GM23338 (cell line): ENCODE measurements at regions not wholly inside any gene's neighbourhood (a gene's known extent, or its start where the extent isn't known, plus 50 kb on each side); places are given as distances from the start of the nearest gene placed in this dataset.

Experiments used
- ATAC-seq: fragments of 200-7000 bp; cut with Tn5 transposase; 3 replicates; pipeline ENCODE4 v1.9.1; 2020
- DNase-seq: peaks from one replicate; pipeline ENCODE4 v3.0.0-alpha.2; 2015; ENCODE audit warnings: low spot score
- H2AFZ ChIP-seq: fragments of 200-600 bp; sonication (generic); 2 replicates; pipeline ENCODE4 v1.8.0; 2016; ENCODE audit warnings: antibody characterized with exemption, mild to moderate bottlenecking, moderate library complexity
- H3F3A ChIP-seq: fragments of 200-600 bp; sonication (generic); replicated peaks from 2 replicates; pipeline ENCODE4 v1.8.0; 2017; ENCODE audit warnings: antibody characterized with exemption, mixed run types, low read depth
- H3K27ac ChIP-seq: fragments of 200-600 bp; sonication (generic); 2 replicates; pipeline ENCODE4 v1.6.1; 2016; ENCODE audit warnings: low read depth
- H3K27me3 ChIP-seq: fragments of 200-600 bp; sonication (generic); 2 replicates; pipeline ENCODE4 v1.8.0; 2016; ENCODE audit warnings: mild to moderate bottlenecking, mixed run types, moderate library complexity; ENCODE audit not compliant: insufficient read depth
- H3K36me3 ChIP-seq: fragments of 200-600 bp; sonication (generic); 2 replicates; pipeline ENCODE4 v1.8.0; 2016; ENCODE audit warnings: mild to moderate bottlenecking; ENCODE audit not compliant: insufficient read depth
- H3K4me1 ChIP-seq: fragments of 200-600 bp; sonication (generic); 2 replicates; pipeline ENCODE4 v1.8.0; 2016; ENCODE audit warnings: mild to moderate bottlenecking, moderate library complexity; ENCODE audit not compliant: insufficient read depth
- H3K4me2 ChIP-seq: fragments of 200-600 bp; sonication (generic); 2 replicates; pipeline ENCODE4 v1.7.1; 2017; ENCODE audit warnings: mixed run types
- H3K4me3 ChIP-seq: fragments of 200-600 bp; sonication (generic); 2 replicates; pipeline ENCODE4 v1.6.1; 2016; ENCODE audit warnings: mixed run types
- H3K79me2 ChIP-seq: fragments of 200-600 bp; sonication (generic); replicated peaks from 2 replicates; pipeline ENCODE4 v1.8.0; 2017; ENCODE audit warnings: mild to moderate bottlenecking; ENCODE audit not compliant: insufficient read depth
- H3K9me2 ChIP-seq: fragments of 200-600 bp; sonication (generic); 2 replicates; pipeline ENCODE4 v1.8.0; 2017; ENCODE audit not compliant: insufficient read depth
- H4K20me1 ChIP-seq: fragments of 200-600 bp; sonication (generic); replicated peaks from 2 replicates; pipeline ENCODE4 v1.8.0; 2017; ENCODE audit warnings: mild to moderate bottlenecking; ENCODE audit not compliant: insufficient read depth
- H3K27ac Mint-ChIP-seq: 2 replicates; pipeline ENCODE4 v1.8.0; 2020; ENCODE audit warnings: inconsistent platforms, mild to moderate bottlenecking, moderate library complexity, mixed read lengths
- H3K27me3 Mint-ChIP-seq: 3 replicates; pipeline ENCODE4 v1.8.0; 2022; ENCODE audit warnings: low read depth, mild to moderate bottlenecking, moderate library complexity, mixed read lengths, inconsistent platforms; ENCODE audit not compliant: insufficient read depth, poor library complexity
- H3K36me3 Mint-ChIP-seq: 3 replicates; pipeline ENCODE4 v1.8.0; 2021; ENCODE audit warnings: low read depth, mild to moderate bottlenecking, inconsistent platforms, moderate library complexity, mixed read lengths
- H3K4me1 Mint-ChIP-seq: 3 replicates; pipeline ENCODE4 v1.8.0; 2020; ENCODE audit warnings: mild to moderate bottlenecking, inconsistent platforms, mixed read lengths
- H3K4me3 Mint-ChIP-seq: 3 replicates; pipeline ENCODE4 v1.8.0; 2021; ENCODE audit warnings: moderate library complexity, mild to moderate bottlenecking, inconsistent platforms, mixed read lengths
- H3K9me3 Mint-ChIP-seq: 3 replicates; pipeline ENCODE4 v1.8.0; 2020; ENCODE audit warnings: moderate library complexity, mild to moderate bottlenecking, inconsistent platforms, mixed read lengths
- CREB1 ChIP-seq: fragments of 250-450 bp; sonication (Bioruptor Pico); IDR thresholded peaks from 2 replicates; pipeline ENCODE4 v1.5.0; 2020; ENCODE audit warnings: low read depth, mild to moderate bottlenecking, moderate library complexity
- EZH2 ChIP-seq: fragments of 200-600 bp; sonication (generic); IDR thresholded peaks from one replicate; pipeline ENCODE4 v1.8.0; 2017; ENCODE audit warnings: antibody characterized with exemption, mild to moderate bottlenecking, low read depth; ENCODE audit not compliant: unreplicated experiment
- EZH2phosphoT487 ChIP-seq: fragments of 200-600 bp; sonication (generic); IDR thresholded peaks from one replicate; pipeline ENCODE4 v1.8.1; 2018; ENCODE audit warnings: antibody characterized with exemption; ENCODE audit not compliant: unreplicated experiment
- JUNB ChIP-seq: IDR thresholded peaks from one replicate; pipeline ENCODE4 v1.6.1; 2016; ENCODE audit warnings: antibody characterized with exemption; ENCODE audit not compliant: unreplicated experiment
- NANOG ChIP-seq: IDR thresholded peaks from 2 replicates; pipeline ENCODE4 v1.6.1; 2016; ENCODE audit warnings: antibody characterized with exemption, borderline replicate concordance
- POLR2AphosphoS5 ChIP-seq: IDR thresholded peaks from 2 replicates; pipeline ENCODE4 v1.6.1; 2016; ENCODE audit warnings: antibody characterized with exemption, low read depth
- REST ChIP-seq: IDR thresholded peaks from one replicate; pipeline ENCODE4 v1.6.1; 2018; ENCODE audit warnings: antibody characterized with exemption; ENCODE audit not compliant: unreplicated experiment
- STAT1 ChIP-seq: IDR thresholded peaks from one replicate; pipeline ENCODE4 v1.6.1; 2016; ENCODE audit warnings: antibody characterized with exemption; ENCODE audit not compliant: unreplicated experiment
- ZNF114 ChIP-seq: fragments of 250-450 bp; sonication (Bioruptor Pico); IDR thresholded peaks from 2 replicates; pipeline ENCODE4 v1.5.0; 2020; ENCODE audit warnings: mild to moderate bottlenecking, moderate library complexity
- ZNF331 ChIP-seq: fragments of 250-450 bp; sonication (Bioruptor Pico); IDR thresholded peaks from 2 replicates; pipeline ENCODE4 v1.5.0; 2020; ENCODE audit warnings: low read depth, mild to moderate bottlenecking, moderate library complexity
- TF ChIP-seq, protein P1 (sequence below): IDR thresholded peaks from 2 replicates; pipeline ENCODE4 v1.6.1; 2016; ENCODE audit warnings: antibody characterized with exemption
- TF ChIP-seq, protein P2 (sequence below): fragments of 250-450 bp; sonication (Bioruptor Pico); IDR thresholded peaks from 2 replicates; pipeline ENCODE4 v1.5.0; 2020; ENCODE audit warnings: mild to moderate bottlenecking, moderate library complexity
- TF ChIP-seq, protein P3 (sequence below), 2 experiments: fragments of 200-600 bp in 1 of 2; sonication (generic) in 1 of 2; conservative IDR thresholded peaks; 2 replicates each; pipeline versions ENCODE4 v1.5.1 to v1.6.1; 2016 to 2017; ENCODE audit warnings: antibody characterized with exemption in 2 of 2, low read depth in 2 of 2, mild to moderate bottlenecking in 2 of 2, moderate library complexity in 1 of 2

DNA sequence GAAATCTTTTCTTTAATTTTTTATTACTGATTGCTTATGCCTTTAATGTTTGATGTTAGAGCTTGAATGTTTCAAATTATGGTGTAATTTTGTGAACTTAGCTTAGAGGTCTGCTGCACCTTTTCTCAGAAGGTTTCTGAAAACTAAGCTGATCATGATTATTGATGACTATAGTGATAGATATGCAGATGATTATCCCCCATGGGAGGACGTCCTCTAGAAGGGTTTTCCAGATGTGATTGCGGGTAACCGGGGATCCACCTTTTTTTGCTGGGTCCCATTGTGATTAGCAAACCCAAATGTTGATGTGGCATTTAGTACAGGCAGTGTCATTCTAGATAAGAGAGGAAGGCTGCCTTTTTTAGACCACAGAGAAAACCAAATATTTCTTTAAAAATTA is 272.9 kb downstream of the FBXO8 start:
- Histone ChIP-seq H2AFZ (no peak overlapping the region), H3F3A (no peaks in the 10 kb centered on the region), H3K4me2 (no peak overlapping the region), H3K27me3 (no peaks in the 10 kb centered on the region), H3K36me3 (no peaks in the 10 kb centered on the region), H3K4me3 (no peak overlapping the region), H3K27ac (no peak overlapping the region), H3K79me2 (no peaks in the 10 kb centered on the region), H3K9me2 (no peaks in the 10 kb centered on the region), H3K4me1 (no peaks in the 10 kb centered on the region), H4K20me1 (no peaks in the 10 kb centered on the region)
- Mint-ChIP-seq H3K4me1 (0 out of 3 replicates have a peak, but pooled peaks cover 3% of the 10 kb centered on the region), H3K27ac (no peak overlapping the region), H3K4me3 (no peak overlapping the region), H3K27me3 (peaks cover 2% of the 10 kb centered on the region), H3K9me3 (no peaks in the 10 kb centered on the region), H3K36me3 (no peaks in the 10 kb centered on the region)
- TF ChIP-seq REST (no peak), ZNF331 (no peak), NANOG (no peak), EZH2phosphoT487 (no peak), ZNF114 (CRISPR knock-in tag) (no peak), JUNB (no peak), EZH2 (no peak), CREB1 (CRISPR knock-in tag) (no peak), STAT1 (no peak), POLR2AphosphoS5 (no peak)
- TF ChIP-seq, protein P1, sequence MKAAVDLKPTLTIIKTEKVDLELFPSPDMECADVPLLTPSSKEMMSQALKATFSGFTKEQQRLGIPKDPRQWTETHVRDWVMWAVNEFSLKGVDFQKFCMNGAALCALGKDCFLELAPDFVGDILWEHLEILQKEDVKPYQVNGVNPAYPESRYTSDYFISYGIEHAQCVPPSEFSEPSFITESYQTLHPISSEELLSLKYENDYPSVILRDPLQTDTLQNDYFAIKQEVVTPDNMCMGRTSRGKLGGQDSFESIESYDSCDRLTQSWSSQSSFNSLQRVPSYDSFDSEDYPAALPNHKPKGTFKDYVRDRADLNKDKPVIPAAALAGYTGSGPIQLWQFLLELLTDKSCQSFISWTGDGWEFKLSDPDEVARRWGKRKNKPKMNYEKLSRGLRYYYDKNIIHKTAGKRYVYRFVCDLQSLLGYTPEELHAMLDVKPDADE = no peak
- TF ChIP-seq, protein P2, sequence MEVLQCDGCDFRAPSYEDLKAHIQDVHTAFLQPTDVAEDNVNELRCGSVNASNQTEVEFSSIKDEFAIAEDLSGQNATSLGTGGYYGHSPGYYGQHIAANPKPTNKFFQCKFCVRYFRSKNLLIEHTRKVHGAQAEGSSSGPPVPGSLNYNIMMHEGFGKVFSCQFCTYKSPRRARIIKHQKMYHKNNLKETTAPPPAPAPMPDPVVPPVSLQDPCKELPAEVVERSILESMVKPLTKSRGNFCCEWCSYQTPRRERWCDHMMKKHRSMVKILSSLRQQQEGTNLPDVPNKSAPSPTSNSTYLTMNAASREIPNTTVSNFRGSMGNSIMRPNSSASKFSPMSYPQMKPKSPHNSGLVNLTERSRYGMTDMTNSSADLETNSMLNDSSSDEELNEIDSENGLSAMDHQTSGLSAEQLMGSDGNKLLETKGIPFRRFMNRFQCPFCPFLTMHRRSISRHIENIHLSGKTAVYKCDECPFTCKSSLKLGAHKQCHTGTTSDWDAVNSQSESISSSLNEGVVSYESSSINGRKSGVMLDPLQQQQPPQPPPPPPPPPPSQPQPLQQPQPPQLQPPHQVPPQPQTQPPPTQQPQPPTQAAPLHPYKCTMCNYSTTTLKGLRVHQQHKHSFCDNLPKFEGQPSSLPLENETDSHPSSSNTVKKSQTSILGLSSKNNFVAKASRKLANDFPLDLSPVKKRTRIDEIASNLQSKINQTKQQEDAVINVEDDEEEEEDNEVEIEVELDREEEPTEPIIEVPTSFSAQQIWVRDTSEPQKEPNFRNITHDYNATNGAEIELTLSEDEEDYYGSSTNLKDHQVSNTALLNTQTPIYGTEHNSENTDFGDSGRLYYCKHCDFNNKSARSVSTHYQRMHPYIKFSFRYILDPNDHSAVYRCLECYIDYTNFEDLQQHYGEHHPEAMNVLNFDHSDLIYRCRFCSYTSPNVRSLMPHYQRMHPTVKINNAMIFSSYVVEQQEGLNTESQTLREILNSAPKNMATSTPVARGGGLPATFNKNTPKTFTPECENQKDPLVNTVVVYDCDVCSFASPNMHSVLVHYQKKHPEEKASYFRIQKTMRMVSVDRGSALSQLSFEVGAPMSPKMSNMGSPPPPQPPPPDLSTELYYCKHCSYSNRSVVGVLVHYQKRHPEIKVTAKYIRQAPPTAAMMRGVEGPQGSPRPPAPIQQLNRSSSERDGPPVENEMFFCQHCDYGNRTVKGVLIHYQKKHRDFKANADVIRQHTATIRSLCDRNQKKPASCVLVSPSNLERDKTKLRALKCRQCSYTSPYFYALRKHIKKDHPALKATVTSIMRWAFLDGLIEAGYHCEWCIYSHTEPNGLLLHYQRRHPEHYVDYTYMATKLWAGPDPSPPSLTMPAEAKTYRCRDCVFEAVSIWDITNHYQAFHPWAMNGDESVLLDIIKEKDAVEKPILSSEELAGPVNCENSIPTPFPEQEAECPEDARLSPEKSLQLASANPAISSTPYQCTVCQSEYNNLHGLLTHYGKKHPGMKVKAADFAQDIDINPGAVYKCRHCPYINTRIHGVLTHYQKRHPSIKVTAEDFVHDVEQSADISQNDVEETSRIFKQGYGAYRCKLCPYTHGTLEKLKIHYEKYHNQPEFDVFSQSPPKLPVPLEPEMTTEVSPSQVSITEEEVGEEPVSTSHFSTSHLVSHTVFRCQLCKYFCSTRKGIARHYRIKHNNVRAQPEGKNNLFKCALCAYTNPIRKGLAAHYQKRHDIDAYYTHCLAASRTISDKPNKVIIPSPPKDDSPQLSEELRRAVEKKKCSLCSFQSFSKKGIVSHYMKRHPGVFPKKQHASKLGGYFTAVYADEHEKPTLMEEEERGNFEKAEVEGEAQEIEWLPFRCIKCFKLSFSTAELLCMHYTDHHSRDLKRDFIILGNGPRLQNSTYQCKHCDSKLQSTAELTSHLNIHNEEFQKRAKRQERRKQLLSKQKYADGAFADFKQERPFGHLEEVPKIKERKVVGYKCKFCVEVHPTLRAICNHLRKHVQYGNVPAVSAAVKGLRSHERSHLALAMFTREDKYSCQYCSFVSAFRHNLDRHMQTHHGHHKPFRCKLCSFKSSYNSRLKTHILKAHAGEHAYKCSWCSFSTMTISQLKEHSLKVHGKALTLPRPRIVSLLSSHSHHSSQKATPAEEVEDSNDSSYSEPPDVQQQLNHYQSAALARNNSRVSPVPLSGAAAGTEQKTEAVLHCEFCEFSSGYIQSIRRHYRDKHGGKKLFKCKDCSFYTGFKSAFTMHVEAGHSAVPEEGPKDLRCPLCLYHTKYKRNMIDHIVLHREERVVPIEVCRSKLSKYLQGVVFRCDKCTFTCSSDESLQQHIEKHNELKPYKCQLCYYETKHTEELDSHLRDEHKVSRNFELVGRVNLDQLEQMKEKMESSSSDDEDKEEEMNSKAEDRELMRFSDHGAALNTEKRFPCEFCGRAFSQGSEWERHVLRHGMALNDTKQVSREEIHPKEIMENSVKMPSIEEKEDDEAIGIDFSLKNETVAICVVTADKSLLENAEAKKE (CRISPR knock-in tag) = no peak
- TF ChIP-seq, protein P3, sequence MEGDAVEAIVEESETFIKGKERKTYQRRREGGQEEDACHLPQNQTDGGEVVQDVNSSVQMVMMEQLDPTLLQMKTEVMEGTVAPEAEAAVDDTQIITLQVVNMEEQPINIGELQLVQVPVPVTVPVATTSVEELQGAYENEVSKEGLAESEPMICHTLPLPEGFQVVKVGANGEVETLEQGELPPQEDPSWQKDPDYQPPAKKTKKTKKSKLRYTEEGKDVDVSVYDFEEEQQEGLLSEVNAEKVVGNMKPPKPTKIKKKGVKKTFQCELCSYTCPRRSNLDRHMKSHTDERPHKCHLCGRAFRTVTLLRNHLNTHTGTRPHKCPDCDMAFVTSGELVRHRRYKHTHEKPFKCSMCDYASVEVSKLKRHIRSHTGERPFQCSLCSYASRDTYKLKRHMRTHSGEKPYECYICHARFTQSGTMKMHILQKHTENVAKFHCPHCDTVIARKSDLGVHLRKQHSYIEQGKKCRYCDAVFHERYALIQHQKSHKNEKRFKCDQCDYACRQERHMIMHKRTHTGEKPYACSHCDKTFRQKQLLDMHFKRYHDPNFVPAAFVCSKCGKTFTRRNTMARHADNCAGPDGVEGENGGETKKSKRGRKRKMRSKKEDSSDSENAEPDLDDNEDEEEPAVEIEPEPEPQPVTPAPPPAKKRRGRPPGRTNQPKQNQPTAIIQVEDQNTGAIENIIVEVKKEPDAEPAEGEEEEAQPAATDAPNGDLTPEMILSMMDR (conservative IDR thresholded peaks at IDR 0.05; ENCODE audit: low read depth in 2 of 2) = no peak
- ATAC-seq = no peak
- no peak for DNase-seq
